ENCODE measurements at regions not wholly inside any gene's neighbourhood (a gene's known extent, or its start where the extent isn't known, plus 50 kb on each side); places are given as distances from the start of the nearest gene placed in this dataset.

DNA sequence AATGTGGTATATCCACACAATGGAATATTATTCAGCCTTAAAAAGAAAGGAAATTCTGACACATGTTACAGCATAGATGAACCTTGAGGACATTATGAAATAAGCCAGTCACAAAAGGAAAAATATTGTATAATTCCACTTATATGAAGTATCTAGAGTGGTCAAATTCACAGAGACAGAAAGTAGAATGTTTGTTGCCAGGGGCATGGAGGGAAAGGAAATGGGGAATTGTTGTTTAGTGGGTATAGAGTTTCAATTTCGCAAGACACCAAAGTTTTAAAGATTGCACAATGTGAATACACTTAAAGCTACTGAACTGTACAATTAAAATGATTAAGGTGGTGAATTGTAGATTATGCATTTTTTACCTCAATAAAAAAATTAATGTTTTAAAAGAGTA is 92.9 kb downstream of the TXNL1 start:
- TF ChIP-seq POLR2AphosphoS5 (IDR thresholded peaks at IDR 0.05; ENCODE audit: low read depth, low read length) (no peak), POLR2A (IDR thresholded peaks at IDR 0.05; ENCODE audit: low read depth, low read length) (no peak)

All from GM12892 (cell line).